ENCODE measurements at regions not wholly inside any gene's neighbourhood (a gene's known extent, or its start where the extent isn't known, plus 50 kb on each side); places are given as distances from the start of the nearest gene placed in this dataset.

GRCh38 chr2:5905661-5906060 is 213.5 kb downstream of the SOX11 start:
- no peaks in the 10 kb centered on the region for H3K9me3 Mint-ChIP-seq
- Histone ChIP-seq H2AFZ (ENCODE audit: low read length) (no peak overlapping the region), H3K23me2 (ENCODE audit: insufficient read length, low read depth, low read length, poor library complexity, severe bottlenecking) (no peaks in the 10 kb centered on the region), H3K27me3 (ENCODE audit: insufficient read depth, low read length) (no peaks in the 10 kb centered on the region; the same call in 1 of the 2 replicates), H3K4me1 (ENCODE audit: insufficient read depth, low read length) (no peaks in the 10 kb centered on the region), H2BK120ac (ENCODE audit: low read depth, low read length, poor library complexity, severe bottlenecking) (no peak overlapping the region), H3K79me1 (ENCODE audit: insufficient read depth, low read depth, low read length, poor library complexity, severe bottlenecking) (no peaks in the 10 kb centered on the region), H3K23ac (ENCODE audit: insufficient read length, low read depth, low read length) (no peak overlapping the region), H3K4me2 (ENCODE audit: insufficient read depth, insufficient read length, low read length) (no peak overlapping the region), H2BK5ac (ENCODE audit: insufficient read length, low read length) (no peak overlapping the region), H3K27ac (ENCODE audit: insufficient read length, low read depth, low read length) (no peak overlapping the region), H3K14ac (ENCODE audit: insufficient read depth, low read length) (no peak overlapping the region), H4K91ac (ENCODE audit: insufficient read length, low read depth, low read length) (no peak overlapping the region), H4K5ac (ENCODE audit: insufficient read length, low read depth, low read length) (no peak overlapping the region), H3T11ph (ENCODE audit: low read length) (no peak overlapping the region), H2AK5ac (ENCODE audit: insufficient read length, low read length) (no peak overlapping the region), H2BK12ac (ENCODE audit: insufficient read length, low read depth, low read length) (no peak overlapping the region), H4K8ac (replicated peaks; ENCODE audit: insufficient read length, low read depth, low read length) (no peak overlapping the region), H3K56ac (ENCODE audit: insufficient read length, low read depth, low read length) (no peak overlapping the region), H3K9ac (ENCODE audit: extremely low read depth, insufficient read length, low read length) (no peak overlapping the region), H4K20me1 (ENCODE audit: control insufficient read depth, insufficient read depth, insufficient read length) (no peaks in the 10 kb centered on the region), H3K9me3 (ENCODE audit: control insufficient read depth, low read depth, low read length) (no peaks in the 10 kb centered on the region), H2BK20ac (ENCODE audit: low read depth, low read length, poor library complexity, severe bottlenecking) (no peak overlapping the region), H3K18ac (ENCODE audit: insufficient read length, low read depth, low read length) (no peak overlapping the region), H2BK15ac (ENCODE audit: low read depth, low read length) (no peak overlapping the region), H3K4ac (ENCODE audit: low read depth, low read length) (no peak overlapping the region), H3K79me2 (ENCODE audit: insufficient read depth, low read length) (no peaks in the 10 kb centered on the region)
- H3K27me3 Mint-ChIP-seq (ENCODE audit: low read depth): peaks cover 35% of the 10 kb centered on the region
- no peak for TF ChIP-seq CTCF (conservative IDR thresholded peaks at IDR 0.05)
- H3K4me1 Mint-ChIP-seq: no peaks in the 10 kb centered on the region
- no CpG with 5 or more reads among the region's 2 CpGs for WGBS (ENCODE audit: extremely low coverage, insufficient read length, low lambda C conversion rate)
- no peak overlapping the region for H3K4me3 Mint-ChIP-seq
- H3K36me3 Mint-ChIP-seq (ENCODE audit: insufficient read depth in 1 of 3, low read depth in 3 of 3): no peaks in the 10 kb centered on the region
- no peak for DNase-seq
- H3K27ac Mint-ChIP-seq: no peak overlapping the region

Data from H9 (cell line).